ENCODE measurements at regions not wholly inside any gene's neighbourhood (a gene's known extent, or its start where the extent isn't known, plus 50 kb on each side); places are given as distances from the start of the nearest gene placed in this dataset.

GRCh38 chr3:74343391-74343790, 271.1 kb downstream of the CNTN3 start:
- H3K36me3 ChIP-seq = no peaks in the 10 kb centered on the region
- no peak for DNase-seq (ENCODE audit: low spot score)
- H3K27me3 ChIP-seq = no peaks in the 10 kb centered on the region
- no peak overlapping the region for H3K27ac ChIP-seq
- H3K4me3 ChIP-seq = no peak overlapping the region
- TF ChIP-seq, protein P1, sequence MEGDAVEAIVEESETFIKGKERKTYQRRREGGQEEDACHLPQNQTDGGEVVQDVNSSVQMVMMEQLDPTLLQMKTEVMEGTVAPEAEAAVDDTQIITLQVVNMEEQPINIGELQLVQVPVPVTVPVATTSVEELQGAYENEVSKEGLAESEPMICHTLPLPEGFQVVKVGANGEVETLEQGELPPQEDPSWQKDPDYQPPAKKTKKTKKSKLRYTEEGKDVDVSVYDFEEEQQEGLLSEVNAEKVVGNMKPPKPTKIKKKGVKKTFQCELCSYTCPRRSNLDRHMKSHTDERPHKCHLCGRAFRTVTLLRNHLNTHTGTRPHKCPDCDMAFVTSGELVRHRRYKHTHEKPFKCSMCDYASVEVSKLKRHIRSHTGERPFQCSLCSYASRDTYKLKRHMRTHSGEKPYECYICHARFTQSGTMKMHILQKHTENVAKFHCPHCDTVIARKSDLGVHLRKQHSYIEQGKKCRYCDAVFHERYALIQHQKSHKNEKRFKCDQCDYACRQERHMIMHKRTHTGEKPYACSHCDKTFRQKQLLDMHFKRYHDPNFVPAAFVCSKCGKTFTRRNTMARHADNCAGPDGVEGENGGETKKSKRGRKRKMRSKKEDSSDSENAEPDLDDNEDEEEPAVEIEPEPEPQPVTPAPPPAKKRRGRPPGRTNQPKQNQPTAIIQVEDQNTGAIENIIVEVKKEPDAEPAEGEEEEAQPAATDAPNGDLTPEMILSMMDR (IDR thresholded peaks at IDR 0.05) = no peak
- H3K4me1 ChIP-seq = no peaks in the 10 kb centered on the region
- no peaks in the 10 kb centered on the region for H3K9me3 ChIP-seq

DNA sequence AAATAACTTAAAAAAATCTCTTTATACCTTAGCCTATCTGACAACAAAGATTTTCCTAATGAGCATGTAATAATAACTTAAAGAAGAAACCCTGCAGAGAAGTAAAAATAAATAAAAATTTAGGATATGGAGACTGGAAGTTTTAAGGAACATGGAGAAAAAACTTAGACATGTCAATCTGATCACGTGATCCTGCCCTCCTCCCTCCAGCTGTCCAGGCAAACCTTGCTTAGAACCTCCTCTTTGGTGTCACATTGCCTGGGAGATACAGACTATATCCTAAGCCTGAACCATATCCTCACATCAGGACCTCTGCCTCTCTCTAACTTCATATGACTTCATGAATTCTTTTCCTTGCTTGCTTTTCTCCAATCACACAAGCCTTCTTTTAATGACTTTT, 275.5 kb downstream of the CNTN3 start:
- TF ChIP-seq, protein P1 (IDR thresholded peaks at IDR 0.05) = no peak
- no peak for DNase-seq (ENCODE audit: low spot score)

GRCh38 chr3:74332165-74332564, 282.3 kb downstream of the CNTN3 start:
- DNase-seq (ENCODE audit: low spot score) = no peak
- H3K9me3 ChIP-seq = peaks cover 0 to 3% of the 10 kb centered on the region in 2 donors
- TF ChIP-seq, protein P1 (IDR thresholded peaks at IDR 0.05) = no peak
- H3K4me1 ChIP-seq = no peaks in the 10 kb centered on the region
- H3K4me3 ChIP-seq = no peak overlapping the region
- no peaks in the 10 kb centered on the region for H3K27me3 ChIP-seq
- no peak overlapping the region for H3K27ac ChIP-seq
- H3K36me3 ChIP-seq = no peaks in the 10 kb centered on the region

More for the DNA sequence above, 275.5 kb downstream of the CNTN3 start:
- Histone ChIP-seq H3K27me3 (no peaks in the 10 kb centered on the region), H3K9me3 (no peaks in the 10 kb centered on the region), H3K4me3 (no peak overlapping the region), H3K27ac (no peak overlapping the region), H3K36me3 (no peaks in the 10 kb centered on the region), H3K4me1 (no peaks in the 10 kb centered on the region)

- H3K9me3 ChIP-seq = peaks cover 0 to 3% of the 10 kb centered on the region in 2 donors
- DNase-seq (ENCODE audit: low spot score) = no peak
- no peaks in the 10 kb centered on the region for H3K4me1 ChIP-seq
- H3K27me3 ChIP-seq = no peaks in the 10 kb centered on the region
- no peak overlapping the region for H3K4me3 ChIP-seq
- H3K27ac ChIP-seq = no peak overlapping the region
- no peaks in the 10 kb centered on the region for H3K36me3 ChIP-seq
- TF ChIP-seq, protein P1 (IDR thresholded peaks at IDR 0.05) = no peak
These were observed 282.7 kb downstream of the CNTN3 start for GRCh38 chr3:74331711-74332110.

DNA sequence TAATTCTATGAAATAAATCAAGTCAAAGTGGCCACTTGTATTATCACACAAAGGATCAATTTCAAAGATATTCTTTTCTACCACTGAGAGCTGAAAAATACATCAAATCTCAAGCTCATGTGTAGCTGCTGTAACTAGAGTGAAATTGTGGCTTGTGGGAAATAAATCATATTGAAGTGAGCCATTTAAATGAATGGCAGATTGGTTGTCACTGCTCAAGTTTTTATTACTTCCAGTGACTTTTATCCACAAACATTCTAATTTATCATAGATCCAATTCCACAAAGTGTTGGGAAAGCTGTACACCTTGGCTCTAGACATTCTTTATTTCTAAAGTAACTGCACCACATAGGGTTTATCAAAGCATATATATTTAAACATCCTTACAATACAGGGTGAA, 285.4 kb downstream of the CNTN3 start:
- H3K36me3 ChIP-seq = no peaks in the 10 kb centered on the region
- peaks cover 0 to 3% of the 10 kb centered on the region in 2 donors for H3K9me3 ChIP-seq
- TF ChIP-seq, protein P1 (IDR thresholded peaks at IDR 0.05) = no peak
- no peaks in the 10 kb centered on the region for H3K27me3 ChIP-seq
- no peaks in the 10 kb centered on the region for H3K4me1 ChIP-seq
- H3K4me3 ChIP-seq = no peak overlapping the region
- no peak for DNase-seq (ENCODE audit: low spot score)
- no peak overlapping the region for H3K27ac ChIP-seq

GRCh38 chr3:74328435-74328834, 286.0 kb downstream of the CNTN3 start:
- H3K27me3 ChIP-seq = no peaks in the 10 kb centered on the region
- H3K9me3 ChIP-seq = peaks cover 0 to 3% of the 10 kb centered on the region in 2 donors
- no peak overlapping the region for H3K27ac ChIP-seq
- H3K4me3 ChIP-seq = no peak overlapping the region
- no peaks in the 10 kb centered on the region for H3K36me3 ChIP-seq
- DNase-seq (ENCODE audit: low spot score) = no peak
- no peaks in the 10 kb centered on the region for H3K4me1 ChIP-seq
- TF ChIP-seq, protein P1 (IDR thresholded peaks at IDR 0.05) = no peak
